Activated CD4-positive, alpha-beta T cell treated with anti-CD3 and anti-CD28 coated beads, Interleukin-2, amount 10 ng/mL, durations not matched to agents 24 days and 14 days (primary cell): ENCODE measurements at regions not wholly inside any gene's neighbourhood (a gene's known extent, or its start where the extent isn't known, plus 50 kb on each side); places are given as distances from the start of the nearest gene placed in this dataset.

ENCODE experiments used
- DNase-seq: peaks from one replicate; pipeline ENCODE4 v3.0.0; 2022
- H3K27ac Mint-ChIP-seq: one replicate; pipeline ENCODE4 v1.8.0; 2022; ENCODE audit warnings: mild to moderate bottlenecking, mixed read lengths
- H3K27me3 Mint-ChIP-seq: one replicate; pipeline ENCODE4 v1.8.0; 2022; ENCODE audit warnings: mixed read lengths
- H3K36me3 Mint-ChIP-seq: one replicate; pipeline ENCODE4 v1.8.0; 2022; ENCODE audit warnings: low read depth, mild to moderate bottlenecking, mixed read lengths
- H3K4me1 Mint-ChIP-seq: one replicate; pipeline ENCODE4 v1.8.0; 2021; ENCODE audit warnings: mixed read lengths
- H3K4me3 Mint-ChIP-seq: one replicate; pipeline ENCODE4 v1.8.0; 2022; ENCODE audit warnings: mild to moderate bottlenecking, moderate library complexity, mixed read lengths
- H3K9me3 Mint-ChIP-seq: one replicate; pipeline ENCODE4 v1.8.0; 2021; ENCODE audit warnings: mixed read lengths
- intact Hi-C: fragments of 100-400 bp; cut with micrococcal nuclease; formaldehyde crosslinking; loops from one replicate; pipeline ENCODE4 v1.15.1; 2023

GRCh38 chr3:41116851-41117250 lies 82.5 kb upstream of the CTNNB1 start:
- no peaks in the 10 kb centered on the region for H3K9me3 Mint-ChIP-seq
- intact Hi-C loops = loop anchor here (5.0 kb wide), 1 partner anchor 80 kb away; the partner anchor contains the start of gene CTNNB1
- H3K27ac Mint-ChIP-seq = peak overlapping the region; percentile 79
- H3K36me3 Mint-ChIP-seq = no peaks in the 10 kb centered on the region
- peaks cover 16% of the 10 kb centered on the region for H3K4me1 Mint-ChIP-seq
- peak overlapping the region; percentile 51 for H3K4me3 Mint-ChIP-seq
- no peaks in the 10 kb centered on the region for H3K27me3 Mint-ChIP-seq
- DNase-seq = no peak

- Mint-ChIP-seq H3K9me3 (no peaks in the 10 kb centered on the region), H3K4me1 (peaks cover 16% of the 10 kb centered on the region), H3K4me3 (peak overlapping the region; percentile 51), H3K27me3 (no peaks in the 10 kb centered on the region), H3K27ac (peak overlapping the region; percentile 79), H3K36me3 (no peaks in the 10 kb centered on the region)
- peak; percentile 92 for DNase-seq
- intact Hi-C loops = loop anchor here (5.0 kb wide), 1 partner anchor 80 kb away; the partner anchor contains the start of gene CTNNB1
These were observed 81.9 kb upstream of the CTNNB1 start for GRCh38 chr3:41117398-41117870.

GRCh38 chr3:41118461-41119390 lies 80.6 kb upstream of the CTNNB1 start:
- peaks cover 16% of the 10 kb centered on the region for H3K4me1 Mint-ChIP-seq
- intact Hi-C loops = loop anchor here (5.0 kb wide), 1 partner anchor 79 kb away; the partner anchor contains the start of gene CTNNB1
- H3K9me3 Mint-ChIP-seq = no peaks in the 10 kb centered on the region
- H3K27ac Mint-ChIP-seq = peak overlapping the region; percentile 79
- no peak overlapping the region for H3K4me3 Mint-ChIP-seq
- H3K36me3 Mint-ChIP-seq = no peaks in the 10 kb centered on the region
- H3K27me3 Mint-ChIP-seq = no peaks in the 10 kb centered on the region
- DNase-seq = no peak

- H3K27ac Mint-ChIP-seq = no peak overlapping the region
- intact Hi-C loops = no loop called here
These were observed 78.8 kb upstream of the CTNNB1 start for GRCh38 chr3:41120460-41120859.

GRCh38 chr3:41125258-41125657 lies 74.0 kb upstream of the CTNNB1 start:
- no peak for DNase-seq
- no peak overlapping the region for H3K4me3 Mint-ChIP-seq

More at GRCh38 chr3:41120460-41120859, 78.8 kb upstream of the CTNNB1 start:
- no peak for DNase-seq
- H3K27me3 Mint-ChIP-seq = no peaks in the 10 kb centered on the region
- peaks cover 5% of the 10 kb centered on the region for H3K9me3 Mint-ChIP-seq
- no peak overlapping the region for H3K4me3 Mint-ChIP-seq
- H3K4me1 Mint-ChIP-seq = peaks cover 16% of the 10 kb centered on the region
- H3K36me3 Mint-ChIP-seq = no peaks in the 10 kb centered on the region

GRCh38 chr3:41126472-41126871 lies 72.8 kb upstream of the CTNNB1 start:
- no peaks in the 10 kb centered on the region for H3K36me3 Mint-ChIP-seq
- peaks cover 11% of the 10 kb centered on the region for H3K9me3 Mint-ChIP-seq
- H3K4me3 Mint-ChIP-seq = no peak overlapping the region
- intact Hi-C loops = no loop called here
- H3K27me3 Mint-ChIP-seq = no peaks in the 10 kb centered on the region
- no peak for DNase-seq
- H3K27ac Mint-ChIP-seq = no peak overlapping the region
- no peaks in the 10 kb centered on the region for H3K4me1 Mint-ChIP-seq

More at GRCh38 chr3:41125258-41125657, 74.0 kb upstream of the CTNNB1 start:
- Mint-ChIP-seq H3K4me1 (no peaks in the 10 kb centered on the region), H3K9me3 (peaks cover 11% of the 10 kb centered on the region), H3K27me3 (no peaks in the 10 kb centered on the region), H3K36me3 (no peaks in the 10 kb centered on the region), H3K27ac (no peak overlapping the region)
- intact Hi-C loops = no loop called here

GRCh38 chr3:41126961-41127360 lies 72.3 kb upstream of the CTNNB1 start:
- Mint-ChIP-seq H3K27me3 (no peaks in the 10 kb centered on the region), H3K9me3 (peaks cover 11% of the 10 kb centered on the region), H3K4me3 (no peak overlapping the region), H3K27ac (no peak overlapping the region), H3K36me3 (no peaks in the 10 kb centered on the region), H3K4me1 (no peaks in the 10 kb centered on the region)
- intact Hi-C loops = no loop called here
- DNase-seq = no peak

GRCh38 chr3:41127414-41127813 lies 71.9 kb upstream of the CTNNB1 start:
- Mint-ChIP-seq H3K27me3 (no peaks in the 10 kb centered on the region), H3K9me3 (peaks cover 11% of the 10 kb centered on the region), H3K36me3 (no peaks in the 10 kb centered on the region), H3K4me1 (no peaks in the 10 kb centered on the region), H3K4me3 (no peak overlapping the region), H3K27ac (no peak overlapping the region)
- no peak for DNase-seq
- intact Hi-C loops = no loop called here

- H3K9me3 Mint-ChIP-seq = peaks cover 17% of the 10 kb centered on the region
These were observed 69.6 kb upstream of the CTNNB1 start for GRCh38 chr3:41129731-41130130.

GRCh38 chr3:41131224-41131623 lies 68.1 kb upstream of the CTNNB1 start:
- DNase-seq = no peak
- Mint-ChIP-seq H3K36me3 (no peaks in the 10 kb centered on the region), H3K4me1 (no peaks in the 10 kb centered on the region), H3K4me3 (no peak overlapping the region), H3K9me3 (peaks cover 13% of the 10 kb centered on the region), H3K27me3 (no peaks in the 10 kb centered on the region), H3K27ac (no peak overlapping the region)
- intact Hi-C loops = no loop called here

More at GRCh38 chr3:41129731-41130130, 69.6 kb upstream of the CTNNB1 start:
- H3K27me3 Mint-ChIP-seq = no peaks in the 10 kb centered on the region
- DNase-seq = no peak
- H3K4me3 Mint-ChIP-seq = no peak overlapping the region
- H3K4me1 Mint-ChIP-seq = no peaks in the 10 kb centered on the region
- no peaks in the 10 kb centered on the region for H3K36me3 Mint-ChIP-seq
- intact Hi-C loops = no loop called here
- no peak overlapping the region for H3K27ac Mint-ChIP-seq

GRCh38 chr3:41137686-41138111 lies 61.6 kb upstream of the CTNNB1 start:
- DNase-seq = no peak
- H3K27ac Mint-ChIP-seq = no peak overlapping the region
- intact Hi-C loops = no loop called here
- H3K4me1 Mint-ChIP-seq = no peaks in the 10 kb centered on the region
- no peaks in the 10 kb centered on the region for H3K27me3 Mint-ChIP-seq
- no peak overlapping the region for H3K4me3 Mint-ChIP-seq
- no peaks in the 10 kb centered on the region for H3K36me3 Mint-ChIP-seq
- H3K9me3 Mint-ChIP-seq = peaks cover 7% of the 10 kb centered on the region

GRCh38 chr3:41138146-41138545 lies 61.2 kb upstream of the CTNNB1 start:
- H3K4me3 Mint-ChIP-seq = no peak overlapping the region
- intact Hi-C loops = no loop called here
- no peak for DNase-seq
- no peak overlapping the region for H3K27ac Mint-ChIP-seq
- no peaks in the 10 kb centered on the region for H3K27me3 Mint-ChIP-seq
- H3K36me3 Mint-ChIP-seq = no peaks in the 10 kb centered on the region
- peaks cover 11% of the 10 kb centered on the region for H3K9me3 Mint-ChIP-seq
- H3K4me1 Mint-ChIP-seq = no peaks in the 10 kb centered on the region

- H3K27me3 Mint-ChIP-seq = no peaks in the 10 kb centered on the region
- no peak overlapping the region for H3K4me3 Mint-ChIP-seq
- no peaks in the 10 kb centered on the region for H3K36me3 Mint-ChIP-seq
- H3K4me1 Mint-ChIP-seq = no peaks in the 10 kb centered on the region
- DNase-seq = no peak
- no peak overlapping the region for H3K27ac Mint-ChIP-seq
- intact Hi-C loops = no loop called here
- peaks cover 12% of the 10 kb centered on the region for H3K9me3 Mint-ChIP-seq
These were observed 60.7 kb upstream of the CTNNB1 start for GRCh38 chr3:41138601-41139000.

- Mint-ChIP-seq H3K9me3 (peaks cover 6% of the 10 kb centered on the region), H3K27me3 (no peaks in the 10 kb centered on the region), H3K36me3 (no peaks in the 10 kb centered on the region), H3K27ac (no peak overlapping the region), H3K4me3 (no peak overlapping the region), H3K4me1 (no peaks in the 10 kb centered on the region)
- DNase-seq = no peak
- intact Hi-C loops = no loop called here
These were observed 59.1 kb upstream of the CTNNB1 start for GRCh38 chr3:41140242-41140641.
